ENCODE measurements at regions not wholly inside any gene's neighbourhood (a gene's known extent, or its start where the extent isn't known, plus 50 kb on each side); places are given as distances from the start of the nearest gene placed in this dataset.
A peak's percentile ranks its signal among the peaks of the same experiment; 100 is the strongest.

DNA sequence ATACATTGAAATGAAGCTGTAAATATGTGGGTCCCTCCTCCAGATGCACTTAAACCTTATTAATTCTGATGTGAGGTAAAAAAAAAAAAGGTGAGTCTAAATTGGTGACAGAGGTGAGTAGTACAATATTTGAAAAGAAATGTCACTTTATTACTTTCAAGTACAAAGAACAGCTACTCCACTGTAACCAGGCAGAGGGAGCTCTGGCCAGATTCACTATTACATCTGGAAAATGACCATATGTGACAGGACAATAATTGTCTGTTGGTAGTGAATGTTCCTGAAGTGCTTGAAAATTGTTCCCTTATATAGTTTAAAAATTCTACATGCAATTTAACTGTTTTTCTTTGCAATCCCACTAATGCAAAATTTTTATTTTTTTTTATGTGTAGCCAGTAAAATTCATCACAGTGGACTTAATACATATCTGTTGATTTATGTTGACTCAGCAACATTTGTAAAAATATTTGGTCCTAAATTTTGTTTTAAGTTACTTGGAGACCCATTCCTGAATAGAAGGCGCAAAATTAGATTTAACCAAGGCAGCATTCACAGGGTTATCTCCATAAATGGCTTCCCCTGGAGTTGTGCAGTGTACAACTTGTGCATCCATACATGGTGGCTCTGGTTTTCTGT lies 231.9 kb upstream of the TBC1D5 start:
- peak; percentile 56 for DNase-seq

DNA sequence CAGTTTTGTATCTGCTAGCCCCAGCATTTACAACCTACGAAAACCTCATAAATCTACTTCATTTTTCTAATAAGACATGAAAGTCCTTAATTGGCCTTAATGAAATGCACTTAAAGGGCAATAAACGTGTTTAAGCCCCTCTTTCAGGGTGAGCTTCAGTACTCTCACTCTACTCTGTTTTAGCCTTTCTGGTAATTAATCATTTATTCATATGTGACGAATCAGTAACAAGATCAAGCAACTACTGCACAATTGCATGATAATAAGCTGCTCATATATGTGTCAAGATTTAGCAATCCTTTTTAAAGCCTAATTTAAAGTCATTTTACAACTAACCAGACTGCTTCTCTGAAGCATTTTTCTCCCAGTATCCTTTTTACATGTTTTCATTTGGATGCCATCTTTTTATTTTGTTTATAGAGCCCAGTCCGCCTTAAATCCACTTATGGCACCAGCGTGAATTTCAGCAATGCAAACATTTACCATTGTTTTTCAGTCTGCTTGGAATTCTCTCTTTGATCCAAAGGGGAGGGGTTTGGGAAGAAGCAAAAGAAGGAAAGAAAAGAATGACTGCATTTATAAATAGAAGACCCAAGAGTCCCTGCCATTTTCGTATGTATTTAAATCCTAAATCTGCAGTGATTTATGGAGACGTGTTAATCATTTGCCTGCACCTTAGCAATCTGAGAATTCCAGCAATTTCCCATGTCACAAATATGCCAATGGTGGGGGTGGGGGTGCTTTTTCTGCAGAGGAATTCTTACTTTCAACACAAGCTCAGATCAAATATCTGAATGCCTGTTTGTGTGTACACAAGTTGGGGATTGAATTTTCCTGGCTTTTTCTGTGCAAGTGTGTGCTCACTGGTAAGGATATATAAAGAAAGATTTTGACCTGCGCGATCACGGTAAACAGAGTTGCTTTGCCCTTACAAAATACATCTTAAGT lies 230.8 kb upstream of the TBC1D5 start:
- no peak for DNase-seq

DNA sequence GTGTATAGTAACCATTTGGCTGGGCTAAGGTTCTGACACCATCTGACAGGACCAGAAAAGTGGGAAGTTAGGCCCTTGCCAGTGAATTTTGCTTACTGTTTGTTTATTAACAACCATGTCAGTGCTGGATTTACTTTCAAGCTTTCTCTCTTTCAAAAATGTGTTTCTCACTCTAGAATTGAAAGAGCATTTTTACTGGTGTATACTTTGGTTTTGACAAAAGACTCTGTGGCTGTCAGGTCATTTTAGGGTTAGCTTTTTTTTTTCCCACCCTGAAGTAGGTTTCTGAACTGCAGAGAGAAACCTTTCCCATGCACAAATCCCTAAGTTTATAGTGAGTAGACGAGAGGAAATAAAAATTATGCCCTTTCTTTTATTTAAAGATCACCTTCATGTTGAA lies 230.0 kb upstream of the TBC1D5 start:
- DNase-seq, result peak; percentile 60

DNA sequence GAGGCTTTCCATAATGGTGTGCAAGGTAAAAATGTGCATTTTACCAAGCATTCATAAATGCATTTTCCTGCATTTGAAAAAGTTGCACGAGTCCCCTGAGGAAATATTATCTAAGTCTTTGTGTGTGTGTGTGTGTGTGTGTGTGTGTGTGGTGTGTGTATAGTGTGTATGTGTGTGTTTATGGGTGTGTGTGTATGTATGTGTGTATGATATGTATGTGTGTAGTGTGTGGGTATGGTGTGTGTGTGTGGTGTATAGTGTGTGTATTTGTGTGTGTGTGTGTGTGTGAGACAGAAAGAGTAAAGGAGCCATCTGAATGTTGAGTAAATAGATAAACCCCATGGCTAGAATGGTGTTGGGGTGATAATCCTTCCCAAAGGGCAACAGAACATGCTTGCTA lies 229.6 kb upstream of the TBC1D5 start:
- DNase-seq, result peak; percentile 60

DNA sequence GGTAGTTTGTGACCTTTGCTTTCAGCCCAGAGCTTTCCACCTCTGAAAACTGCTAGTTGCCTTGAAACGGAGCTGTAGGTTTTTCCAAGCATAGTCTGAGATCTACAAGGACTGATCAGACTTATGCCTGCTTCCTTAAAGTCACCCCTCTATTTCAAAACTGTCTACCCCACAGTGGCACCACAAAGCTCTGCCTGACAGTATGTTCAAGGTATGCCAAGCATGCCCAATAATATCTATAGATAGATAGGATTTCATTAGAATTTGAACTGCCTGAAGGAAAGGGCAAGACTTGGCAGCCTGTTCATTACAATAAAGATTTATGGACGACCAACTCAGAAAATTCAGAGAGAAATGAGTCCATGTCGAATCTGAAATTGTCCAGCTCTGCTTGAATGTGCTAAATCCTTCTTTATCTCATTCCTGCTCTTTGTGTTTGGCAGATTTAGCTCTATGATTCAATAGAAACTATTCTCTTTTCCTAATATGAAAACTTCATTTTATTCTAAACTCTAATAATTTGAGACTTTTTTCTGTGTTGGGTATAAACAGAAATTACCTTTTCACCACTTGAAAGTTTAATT lies 227.6 kb upstream of the TBC1D5 start:
- DNase-seq, result peak; percentile 65

DNA sequence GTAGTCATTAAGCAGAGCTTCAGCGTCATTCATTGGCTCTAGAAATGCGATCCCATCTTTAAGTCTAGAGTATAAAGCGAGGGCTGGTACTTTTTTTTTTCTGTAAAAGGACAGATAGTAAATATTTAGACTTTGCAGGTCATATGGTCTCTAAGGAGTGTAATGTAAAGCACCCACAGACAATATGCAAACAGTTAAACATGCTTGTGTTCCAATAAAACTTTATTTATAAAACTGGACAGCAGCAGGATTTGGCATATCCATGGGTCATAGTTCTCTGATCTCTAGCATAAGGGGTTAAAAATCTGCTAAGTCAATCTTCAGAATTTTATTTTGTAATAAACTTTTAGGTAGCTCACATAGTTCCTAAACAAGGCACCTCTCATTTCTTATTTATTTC lies 226.8 kb upstream of the TBC1D5 start:
- DNase-seq, result no peak

DNA sequence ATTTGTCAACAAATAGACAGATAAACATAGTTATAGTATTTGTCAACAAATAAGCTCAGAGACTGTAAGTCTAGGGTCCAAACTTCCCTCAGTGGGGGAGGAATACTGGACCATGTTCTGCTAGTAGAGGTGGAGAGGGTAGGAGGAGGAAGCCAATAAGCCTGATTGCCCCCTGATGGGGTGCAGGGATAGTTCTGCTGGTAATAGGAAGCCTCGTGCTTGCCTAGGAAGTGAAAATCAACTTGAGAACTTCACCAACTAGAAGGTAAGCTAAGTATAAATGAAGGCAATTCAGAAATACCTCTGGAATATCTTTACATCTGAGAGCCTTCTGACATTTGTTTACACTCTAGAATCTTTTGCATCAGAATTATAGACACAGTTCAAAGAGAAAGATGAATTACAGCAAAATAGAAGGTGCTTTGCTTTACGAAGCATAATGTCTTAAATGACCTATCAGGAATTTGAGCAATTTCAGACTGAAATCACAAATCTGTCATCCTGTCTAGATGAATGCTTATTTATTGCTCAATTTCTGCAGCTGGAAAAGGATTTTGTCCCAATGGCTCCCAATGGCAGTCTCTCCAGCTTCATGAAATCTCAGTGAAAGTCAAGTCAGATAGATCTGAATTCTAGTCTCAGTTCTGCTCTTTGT lies 225.6 kb upstream of the TBC1D5 start:
- peak; percentile 60 for DNase-seq

DNA sequence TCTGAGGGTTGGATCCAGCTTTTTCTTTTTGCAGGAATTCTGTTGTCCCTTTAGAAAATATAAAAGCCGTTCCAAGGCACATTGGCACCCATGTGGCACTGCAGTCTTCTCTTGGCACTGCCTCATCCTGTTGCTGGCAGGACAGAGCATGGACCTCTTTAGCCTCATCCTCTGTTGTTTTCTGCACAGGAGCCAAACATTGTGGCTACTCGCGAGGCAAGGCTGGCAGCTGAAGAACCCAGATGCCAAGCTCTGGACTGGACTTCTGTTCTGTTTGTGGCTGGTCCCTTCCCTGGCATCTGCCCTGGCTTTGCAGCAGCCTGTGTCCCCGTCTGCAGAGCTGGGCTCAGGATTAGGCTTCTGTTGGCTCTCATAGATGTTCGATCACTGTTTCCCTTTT lies 224.7 kb upstream of the TBC1D5 start:
- DNase-seq, result no peak

DNA sequence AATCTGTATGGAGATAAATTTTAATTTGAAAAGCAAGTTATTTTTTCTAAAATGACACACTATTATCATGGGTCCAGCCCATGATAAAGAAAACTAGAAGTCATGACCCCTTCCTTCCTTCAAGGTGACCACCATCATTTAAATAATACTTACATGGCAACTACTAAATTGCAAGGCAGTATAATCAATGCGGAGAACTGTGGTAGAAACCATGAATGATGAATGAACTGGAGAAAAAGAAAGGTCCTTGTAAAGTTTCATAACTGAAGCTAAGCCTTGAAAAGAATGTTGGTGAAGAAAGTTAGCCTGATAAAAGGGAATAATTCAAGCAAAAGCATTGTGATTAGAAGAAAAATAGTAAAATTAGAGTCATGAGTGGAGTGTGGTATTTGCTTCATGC lies 222.9 kb upstream of the TBC1D5 start:
- DNase-seq, result no peak

DNA sequence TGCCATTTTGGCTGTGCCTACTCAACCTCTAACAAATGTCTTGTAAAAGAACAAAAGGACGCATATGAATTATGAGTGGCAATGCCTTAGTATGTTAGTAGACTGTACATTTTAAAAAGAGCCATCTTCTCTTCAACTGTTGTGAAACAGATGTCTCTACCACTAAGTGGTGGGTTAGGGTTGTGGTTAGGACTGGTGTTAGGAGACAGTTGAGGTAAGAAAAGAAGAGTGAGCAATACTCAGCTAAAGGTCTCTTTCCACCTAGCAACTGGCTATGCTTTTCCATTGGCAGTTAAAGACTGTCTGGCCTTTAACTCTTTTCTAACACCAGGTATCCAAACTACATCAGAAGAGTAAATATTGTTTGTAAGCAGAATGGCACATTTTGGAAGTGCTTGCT lies 221.7 kb upstream of the TBC1D5 start:
- peak; percentile 98 for DNase-seq

DNA sequence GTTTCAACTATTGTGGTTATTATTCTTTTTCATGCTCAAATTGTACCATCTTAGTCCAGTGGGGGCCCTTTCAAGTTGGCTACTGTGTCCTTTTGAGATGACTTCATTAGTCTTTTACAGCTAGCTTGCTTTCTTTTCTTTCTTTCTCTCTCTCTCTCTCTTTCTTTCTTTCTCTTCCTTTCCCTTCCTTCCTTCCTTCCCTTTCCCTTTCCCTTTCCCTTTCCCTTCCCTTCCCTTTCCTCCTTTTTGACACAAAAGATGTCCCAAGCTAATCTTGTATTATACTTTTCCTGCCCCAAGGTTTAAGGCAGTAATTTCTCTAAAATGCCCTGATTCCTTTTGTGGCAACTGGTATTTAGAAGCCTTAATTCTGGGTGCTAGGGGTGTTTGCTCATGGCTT lies 213.0 kb upstream of the TBC1D5 start:
- no peak for DNase-seq

DNA sequence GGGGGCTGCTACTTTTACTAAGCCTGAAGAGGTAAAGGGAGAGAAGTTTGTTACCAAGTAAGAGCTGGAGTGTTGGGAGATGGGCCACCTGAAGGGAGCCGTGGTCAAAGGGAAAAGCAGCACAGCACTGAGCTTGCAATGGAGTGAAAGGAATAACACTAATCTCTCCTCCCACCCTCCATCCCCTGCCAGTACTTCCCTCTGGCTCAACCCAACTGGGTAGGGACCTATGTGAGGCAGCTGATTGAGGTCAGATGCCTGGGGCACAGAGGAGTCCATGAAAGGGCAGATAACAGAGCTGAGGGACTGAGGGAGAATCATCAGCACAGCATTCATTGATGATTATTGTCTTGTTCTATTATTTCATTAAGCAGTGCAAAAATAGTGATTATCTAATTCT lies 212.4 kb upstream of the TBC1D5 start:
- DNase-seq, result no peak

DNA sequence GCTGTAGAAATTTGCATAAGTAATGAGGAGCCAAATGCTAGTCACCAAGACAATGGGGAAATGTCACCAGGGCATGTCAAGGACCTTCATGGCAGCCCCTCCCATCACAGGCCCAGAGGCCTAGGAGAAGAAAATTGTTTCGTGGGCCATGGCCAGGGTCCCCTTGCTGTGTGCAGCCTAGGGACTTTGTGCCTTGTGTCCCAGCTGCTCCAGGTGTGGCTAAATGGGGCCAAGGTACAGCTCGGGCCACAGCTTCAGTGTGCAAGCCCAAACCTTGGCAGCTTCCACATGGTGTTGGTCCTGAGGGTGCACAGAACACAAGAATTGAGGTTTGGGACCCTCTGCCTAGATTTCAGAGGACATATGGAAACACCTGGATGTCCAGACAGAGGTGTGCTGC lies 208.8 kb upstream of the TBC1D5 start:
- DNase-seq, result no peak

DNA sequence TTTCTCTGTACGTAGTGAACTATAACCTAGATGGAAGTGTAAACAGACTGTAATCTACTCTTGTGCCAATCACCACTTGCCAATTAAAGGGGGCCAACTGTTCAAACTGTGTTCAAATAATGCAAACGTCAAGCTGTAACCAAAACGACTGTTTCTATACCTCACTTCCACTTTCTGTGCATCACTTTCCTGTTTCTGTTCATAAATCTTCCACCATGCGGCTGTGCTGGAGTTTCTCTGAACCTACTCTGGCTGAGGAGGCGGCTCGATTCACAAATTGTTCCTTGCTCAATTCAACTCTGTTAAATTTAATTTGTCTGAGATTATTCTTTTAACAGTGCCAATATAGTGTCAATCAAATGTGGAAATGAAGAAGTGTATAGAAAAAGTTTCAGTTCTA lies 206.7 kb upstream of the TBC1D5 start:
- DNase-seq, result peak; percentile 96

DNA sequence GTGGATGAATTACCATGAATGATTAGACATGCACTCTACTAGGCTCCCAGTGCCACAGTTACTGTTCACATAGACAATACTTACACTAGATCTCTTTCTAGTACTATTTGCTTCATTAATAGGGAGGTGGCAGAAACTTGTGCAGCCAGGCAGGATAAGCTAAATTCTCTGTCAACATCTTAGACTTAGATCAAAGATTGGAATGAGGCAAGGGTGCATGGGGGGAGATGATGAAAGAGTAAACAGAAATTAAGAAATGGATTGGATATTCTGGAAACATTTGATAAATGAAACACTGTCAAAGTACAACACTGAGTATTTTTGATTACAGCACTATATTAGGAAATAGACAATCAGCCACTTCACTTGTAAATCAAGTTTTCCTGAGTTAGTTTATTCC lies 205.4 kb upstream of the TBC1D5 start:
- DNase-seq, result no peak

DNA sequence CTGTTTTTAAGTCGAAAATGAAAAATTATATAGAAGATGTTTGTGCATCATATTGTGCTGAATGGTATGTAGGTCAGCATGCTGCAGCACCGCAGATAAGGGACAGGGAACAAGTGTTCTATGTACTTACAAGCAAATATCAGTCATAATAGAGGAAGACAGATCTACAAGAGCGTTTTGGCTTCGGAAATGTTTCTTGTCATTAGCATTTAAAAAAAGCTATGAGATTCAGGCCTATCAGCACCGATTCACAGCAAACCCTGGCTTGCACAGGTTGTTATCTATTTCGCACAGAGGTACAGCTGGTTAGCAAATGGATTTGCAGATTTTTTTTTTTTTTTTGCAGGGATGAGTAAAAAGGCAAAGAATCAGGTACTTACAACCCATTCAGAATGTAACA lies 204.2 kb upstream of the TBC1D5 start:
- DNase-seq, result peak; percentile 63

DNA sequence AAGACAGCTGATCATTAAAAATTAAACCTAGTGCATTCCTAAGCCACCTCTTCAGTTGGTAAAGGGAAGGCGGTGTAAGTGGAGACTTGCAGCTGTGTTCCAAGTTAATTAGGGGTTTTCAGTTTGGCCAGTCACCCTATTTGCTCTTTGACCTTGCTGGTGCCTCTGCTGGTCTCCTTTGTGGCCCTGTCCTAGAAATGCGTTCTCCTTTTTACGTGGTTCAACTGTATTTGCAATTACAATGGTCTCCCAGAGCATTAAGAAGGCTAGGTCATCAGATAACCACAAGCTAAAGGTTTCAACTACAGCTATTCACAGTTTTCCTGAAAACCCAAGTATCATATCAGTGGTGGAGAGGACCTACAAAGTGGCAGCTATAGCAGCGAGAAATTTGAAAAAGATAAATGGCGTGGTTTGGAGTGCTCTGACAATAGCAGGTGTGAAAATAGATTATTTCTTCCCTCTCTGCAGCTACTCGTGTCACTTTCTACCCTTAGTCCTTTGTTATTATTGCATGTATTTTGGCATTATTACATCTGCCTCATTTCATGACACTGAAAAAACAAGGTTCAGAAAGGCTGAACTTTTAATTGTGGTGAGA lies 203.5 kb upstream of the TBC1D5 start:
- peak; percentile 88 for DNase-seq

DNA sequence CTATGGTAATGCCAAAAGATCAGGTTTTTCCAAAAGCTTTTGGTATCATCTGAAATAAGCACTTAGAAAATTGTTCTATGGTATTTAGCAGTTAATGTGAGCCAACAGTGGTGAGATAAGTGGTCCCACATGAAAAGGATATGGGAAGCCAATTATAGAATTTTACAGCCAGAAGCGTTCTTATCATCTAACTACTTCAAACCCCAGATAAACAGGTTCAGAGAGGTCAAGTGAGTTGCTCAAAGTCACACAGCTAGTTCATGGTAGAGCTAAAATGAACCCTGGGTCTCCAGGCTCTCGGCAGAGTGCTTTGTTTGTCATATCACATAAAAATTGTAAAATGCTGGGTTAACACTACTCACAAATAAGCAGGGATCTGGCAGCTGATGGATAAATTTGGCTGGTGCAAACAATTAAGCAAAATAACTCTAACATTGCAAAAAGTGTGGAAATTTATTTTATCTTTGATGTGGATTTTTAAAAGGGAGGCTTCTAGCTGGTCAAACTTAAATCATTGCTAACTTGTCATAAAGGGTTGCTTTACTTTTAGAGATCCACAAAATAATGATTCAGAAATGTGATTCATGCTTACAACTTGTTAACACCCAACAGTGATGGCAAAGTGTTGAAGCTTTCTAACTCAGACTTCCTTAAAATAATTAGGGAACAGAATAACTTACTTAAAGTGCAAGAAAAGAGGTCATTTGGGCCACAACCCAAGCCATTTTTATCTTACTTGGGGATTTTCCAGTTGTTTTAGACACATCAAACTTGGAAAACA lies 202.8 kb upstream of the TBC1D5 start:
- peak; percentile 83 for DNase-seq

DNA sequence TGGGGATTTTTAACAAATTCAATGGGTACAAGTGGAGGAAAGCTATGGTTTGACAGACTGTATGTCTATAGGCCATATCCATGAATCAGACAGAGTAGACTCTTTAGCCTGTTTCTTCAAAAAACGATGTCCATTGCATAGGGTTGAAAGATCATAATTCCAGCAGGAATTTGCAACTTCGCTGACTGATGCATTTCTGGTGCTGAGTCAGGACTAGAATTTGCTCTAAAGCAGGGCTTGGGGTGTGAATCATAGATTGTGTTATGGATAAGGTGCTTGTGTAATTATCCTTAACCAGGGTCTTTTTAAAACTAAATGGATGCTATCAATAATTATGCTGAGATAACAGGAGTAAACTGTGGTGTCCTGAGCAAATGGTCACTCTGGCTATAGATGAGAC lies 200.4 kb upstream of the TBC1D5 start:
- no peak for DNase-seq

DNA sequence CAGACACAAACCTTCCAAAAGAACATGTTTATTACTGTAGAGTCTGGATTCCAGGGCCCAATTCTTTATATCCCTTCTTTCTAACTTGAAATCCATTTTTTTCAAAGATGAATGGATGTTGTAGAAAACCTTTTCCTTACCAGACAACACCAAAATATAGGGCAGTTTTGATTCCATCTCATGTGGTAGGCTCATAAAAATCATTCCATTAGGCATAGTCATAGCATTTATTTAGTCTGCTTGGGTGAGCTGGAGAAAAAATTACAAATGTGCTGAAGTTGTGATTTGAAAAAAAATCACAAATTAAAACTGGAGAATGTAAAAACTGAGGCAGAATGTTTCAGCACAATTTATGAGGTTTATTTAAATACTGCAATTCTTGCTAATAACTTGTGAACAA lies 199.3 kb upstream of the TBC1D5 start:
- DNase-seq, result no peak

DNA sequence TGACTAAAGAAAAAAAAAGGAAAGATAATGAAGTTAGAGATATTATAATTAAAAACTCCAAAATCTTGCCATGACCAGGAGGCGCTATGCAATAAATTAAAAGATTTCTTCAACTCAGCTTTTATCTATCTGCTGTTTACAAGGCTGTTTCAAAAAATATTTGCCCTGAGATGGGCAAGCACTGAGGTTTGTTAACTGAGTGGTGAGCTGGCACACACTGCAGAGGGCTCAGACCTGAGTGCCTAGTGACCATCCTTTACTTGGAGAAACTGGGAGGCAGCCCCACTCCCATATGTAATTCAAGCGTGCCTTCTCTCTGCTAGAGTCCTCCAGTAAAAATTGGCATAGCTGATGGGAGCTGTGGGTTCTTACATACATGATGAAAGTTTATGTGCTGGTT lies 198.7 kb upstream of the TBC1D5 start:
- peak; percentile 37 for DNase-seq

DNA sequence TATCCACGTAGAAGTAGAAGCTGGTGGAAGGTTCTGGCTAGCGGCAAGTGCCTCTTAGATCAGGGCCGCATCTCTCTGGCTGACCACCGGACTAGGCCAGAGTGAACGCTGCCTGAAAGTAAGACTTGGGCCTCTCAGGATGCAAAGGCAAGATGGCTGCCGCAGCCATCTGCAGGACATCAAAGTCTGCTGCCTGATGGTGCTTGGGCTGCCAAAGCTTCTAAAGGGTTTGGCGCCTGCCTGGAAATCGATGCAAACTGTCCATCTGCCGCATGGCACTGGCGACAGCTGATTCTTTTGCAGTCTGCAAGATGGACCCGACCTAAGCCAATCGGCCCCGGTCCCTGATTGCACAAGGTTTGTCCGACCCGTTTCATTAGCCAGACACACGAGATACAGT lies 196.7 kb upstream of the TBC1D5 start:
- DNase-seq, result peak; percentile 88

Data from MV-4-11 (cell line).